GM12878 (cell line): ENCODE measurements at regions not wholly inside any gene's neighbourhood (a gene's known extent, or its start where the extent isn't known, plus 50 kb on each side); places are given as distances from the start of the nearest gene placed in this dataset.

ENCODE experiments used
- ATAC-seq: fragments of 200-7000 bp; cut with Tn5 transposase; 3 replicates; pipeline ENCODE4 v1.9.1; 2020; ENCODE audit warnings: mild to moderate bottlenecking, moderate library complexity
- BruUV-seq: library from RNA; stranded (reverse); fragments of 400-500 nt; replicated peaks from 2 replicates; lab custom pipeline; 2021; lab: Mats Ljungman, UMichigan
- CTCF ChIA-PET: fragments of 300-600 bp; sonication (Branson Sonifier 250); formaldehyde crosslinking; extraction: SDS; loops from one replicate; lab custom pipeline; 2021; ENCODE audit warnings: inconsistent platforms; lab: Yijun Ruan, JAX
- POLR2A ChIA-PET: fragments of 350-600 bp; formaldehyde crosslinking; extraction: SDS; loops from one replicate; lab custom pipeline; 2021; ENCODE audit warnings: inconsistent platforms; lab: Charles Lee
- RAD21 ChIA-PET: fragments of 300-600 bp; sonication (Branson Sonifier 250); formaldehyde crosslinking; loops from one replicate; lab custom pipeline; 2023; ENCODE audit warnings: antibody characterized with exemption; ENCODE audit not compliant: unreplicated experiment; lab: Charles Lee
- SMC1A ChIA-PET: fragments of 300-600 bp; sonication (Branson Sonifier 250); formaldehyde crosslinking; loops from one replicate; lab custom pipeline; 2023; ENCODE audit not compliant: unreplicated experiment, uncharacterized antibody; lab: Charles Lee
- DNase-seq: peaks from one replicate; pipeline ENCODE4 v3.0.0-alpha.2; 2011; ENCODE audit warnings: low read depth, low spot score
- FAIRE-seq: peaks from 3 replicates; lab custom pipeline; 2011; peaks lifted over from hg19 to GRCh38; lab: Jason Lieb, UNC
- H2AFZ ChIP-seq: 2 replicates; pipeline ENCODE4 v1.6.0; 2011; ENCODE audit warnings: low read depth, low read length, control low read depth; ENCODE audit not compliant: control insufficient read depth
- H3K27ac ChIP-seq: 2 replicates; pipeline ENCODE4 v1.5.1; 2011; ENCODE audit warnings: control low read depth; ENCODE audit not compliant: control insufficient read depth, insufficient read depth
- H3K27me3 ChIP-seq, 2 experiments: replicated peaks in 1 of 2; 2 replicates each; pipeline versions ENCODE4 v1.6.0 to v1.6.1; 2011; ENCODE audit warnings: low read length in 1 of 2; ENCODE audit not compliant: control insufficient read depth in 2 of 2, insufficient read depth in 2 of 2
- H3K36me3 ChIP-seq, 2 experiments: 2 replicates each; pipeline ENCODE4 v1.5.1; 2011; ENCODE audit warnings: low read length in 1 of 2; ENCODE audit not compliant: control insufficient read depth in 2 of 2, insufficient read depth in 2 of 2
- H3K4me1 ChIP-seq: 2 replicates; pipeline ENCODE4 v1.6.1; 2011; ENCODE audit warnings: mild to moderate bottlenecking, low read length, moderate library complexity, mixed read lengths; ENCODE audit not compliant: control insufficient read depth, insufficient read depth
- H3K4me2 ChIP-seq: 2 replicates; pipeline ENCODE4 v1.6.0; 2011; ENCODE audit warnings: control low read depth; ENCODE audit not compliant: control insufficient read depth, insufficient read depth
- H3K4me3 ChIP-seq: fragments of 200-600 bp; sonication (generic); 2 replicates; pipeline ENCODE4 v1.5.1; 2016
- H3K79me2 ChIP-seq: 2 replicates; pipeline ENCODE4 v1.6.0; 2011; ENCODE audit warnings: low read length; ENCODE audit not compliant: control insufficient read depth, insufficient read depth
- H3K9ac ChIP-seq: 2 replicates; pipeline ENCODE4 v1.8.0; 2011; ENCODE audit warnings: low read length, control low read depth, mixed read lengths; ENCODE audit not compliant: control insufficient read depth, insufficient read depth
- H3K9me3 ChIP-seq: replicated peaks from 3 replicates; pipeline ENCODE4 v1.5.1; 2011; ENCODE audit warnings: mild to moderate bottlenecking, low read length; ENCODE audit not compliant: control insufficient read depth, insufficient read depth
- H4K20me1 ChIP-seq: 2 replicates; pipeline ENCODE4 v1.6.0; 2011; ENCODE audit not compliant: control insufficient read depth, insufficient read depth
- BACH1 ChIP-seq: fragments of 450-650 bp; IDR thresholded peaks from 2 replicates; pipeline ENCODE4 v1.6.1; 2017; ENCODE audit warnings: mild to moderate bottlenecking, borderline replicate concordance
- CBX3 ChIP-seq: fragments of 200-600 bp; sonication (generic); IDR thresholded peaks from 2 replicates; pipeline ENCODE4 v1.6.1; 2016; ENCODE audit warnings: low read depth, borderline replicate concordance
- HCFC1 ChIP-seq: fragments of 150-350 bp; IDR thresholded peaks from 2 replicates; pipeline ENCODE4 v1.6.1; 2014; ENCODE audit warnings: low read length
- IKZF1 ChIP-seq: fragments of 450-650 bp; conservative IDR thresholded peaks from 2 replicates; pipeline ENCODE4 v1.6.1; 2017; ENCODE audit warnings: antibody characterized with exemption, mild to moderate bottlenecking
- KLF5 ChIP-seq: fragments of 450-650 bp; IDR thresholded peaks from 2 replicates; pipeline ENCODE4 v1.6.1; 2014; ENCODE audit warnings: mild to moderate bottlenecking; ENCODE audit not compliant: partially characterized antibody
- RUNX3 ChIP-seq: IDR thresholded peaks from 2 replicates; pipeline ENCODE4 v1.6.1; 2012; ENCODE audit warnings: low read length, inconsistent platforms
- SIN3A ChIP-seq: IDR thresholded peaks from 2 replicates; pipeline ENCODE4 v1.6.1; 2012; ENCODE audit warnings: low read depth, low read length, improper control_type of control experiment
- SUZ12 ChIP-seq: fragments of 200-600 bp; sonication (generic); IDR thresholded peaks from one replicate; pipeline ENCODE4 v1.6.1; 2018; ENCODE audit warnings: antibody characterized with exemption, mild to moderate bottlenecking; ENCODE audit not compliant: unreplicated experiment
- ZNF24 ChIP-seq: fragments of 450-650 bp; IDR thresholded peaks from 2 replicates; pipeline ENCODE4 v1.6.1; 2017; ENCODE audit warnings: antibody characterized with exemption, mild to moderate bottlenecking
- WGBS: methylation state at CpG from one replicate; pipeline ENCODE4 v1.1.6; 2016; ENCODE audit warnings: low lambda C conversion rate; ENCODE audit not compliant: insufficient replicate concordance, insufficient coverage; ENCODE audit errors: missing lambda C conversion rate; 5-methylcytosine and 5-hydroxymethylcytosine counted together
- in situ Hi-C: fragments of 300-500 bp; cut with MboI; formaldehyde crosslinking; loops from 9 replicates; pipeline ENCODE4 v1.14.3; 2018; ENCODE audit warnings: mixed read lengths
- intact Hi-C: fragments of 100-400 bp; cut with micrococcal nuclease; formaldehyde crosslinking; loops from one replicate; pipeline ENCODE4 v1.14.2; 2022; ENCODE audit not compliant: unreplicated experiment
- TF ChIP-seq, protein P1 (sequence below): fragments of 150-350 bp; IDR thresholded peaks from 2 replicates; pipeline ENCODE4 v1.6.1; 2016; ENCODE audit warnings: low read depth, low read length

DNA sequence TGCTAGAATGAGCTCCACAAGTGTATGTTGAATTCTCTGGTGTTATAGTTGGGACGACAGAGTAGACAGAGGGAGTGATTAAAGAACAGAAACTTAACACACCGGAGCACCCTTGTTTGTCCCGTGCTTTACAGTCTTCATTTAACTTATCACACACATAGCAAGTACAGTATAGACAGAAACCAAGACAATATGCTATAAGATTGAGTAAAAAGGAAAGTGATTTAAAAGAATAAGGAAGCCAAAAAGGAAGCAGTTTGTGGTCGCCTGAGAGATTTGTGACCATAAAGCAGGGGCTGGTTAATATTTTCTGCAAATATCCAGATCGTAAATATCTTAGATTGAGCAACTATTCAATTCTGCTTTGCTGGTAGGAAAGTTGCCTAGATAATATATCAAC is 1128.4 kb downstream of the TSN start (continued):
- TF ChIP-seq, protein P1, sequence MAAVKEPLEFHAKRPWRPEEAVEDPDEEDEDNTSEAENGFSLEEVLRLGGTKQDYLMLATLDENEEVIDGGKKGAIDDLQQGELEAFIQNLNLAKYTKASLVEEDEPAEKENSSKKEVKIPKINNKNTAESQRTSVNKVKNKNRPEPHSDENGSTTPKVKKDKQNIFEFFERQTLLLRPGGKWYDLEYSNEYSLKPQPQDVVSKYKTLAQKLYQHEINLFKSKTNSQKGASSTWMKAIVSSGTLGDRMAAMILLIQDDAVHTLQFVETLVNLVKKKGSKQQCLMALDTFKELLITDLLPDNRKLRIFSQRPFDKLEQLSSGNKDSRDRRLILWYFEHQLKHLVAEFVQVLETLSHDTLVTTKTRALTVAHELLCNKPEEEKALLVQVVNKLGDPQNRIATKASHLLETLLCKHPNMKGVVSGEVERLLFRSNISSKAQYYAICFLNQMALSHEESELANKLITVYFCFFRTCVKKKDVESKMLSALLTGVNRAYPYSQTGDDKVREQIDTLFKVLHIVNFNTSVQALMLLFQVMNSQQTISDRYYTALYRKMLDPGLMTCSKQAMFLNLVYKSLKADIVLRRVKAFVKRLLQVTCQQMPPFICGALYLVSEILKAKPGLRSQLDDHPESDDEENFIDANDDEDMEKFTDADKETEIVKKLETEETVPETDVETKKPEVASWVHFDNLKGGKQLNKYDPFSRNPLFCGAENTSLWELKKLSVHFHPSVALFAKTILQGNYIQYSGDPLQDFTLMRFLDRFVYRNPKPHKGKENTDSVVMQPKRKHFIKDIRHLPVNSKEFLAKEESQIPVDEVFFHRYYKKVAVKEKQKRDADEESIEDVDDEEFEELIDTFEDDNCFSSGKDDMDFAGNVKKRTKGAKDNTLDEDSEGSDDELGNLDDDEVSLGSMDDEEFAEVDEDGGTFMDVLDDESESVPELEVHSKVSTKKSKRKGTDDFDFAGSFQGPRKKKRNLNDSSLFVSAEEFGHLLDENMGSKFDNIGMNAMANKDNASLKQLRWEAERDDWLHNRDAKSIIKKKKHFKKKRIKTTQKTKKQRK: no peak
- TF ChIP-seq ZNF24 (0 out of 2 replicates have a peak, but pooled peaks have one; percentile 22), BACH1 (peak; percentile 46; the same call in 1 of the 2 replicates), IKZF1 (0 out of 2 replicates have a peak, but pooled peaks have one; percentile 20), RUNX3 (peak; percentile 77)

DNA sequence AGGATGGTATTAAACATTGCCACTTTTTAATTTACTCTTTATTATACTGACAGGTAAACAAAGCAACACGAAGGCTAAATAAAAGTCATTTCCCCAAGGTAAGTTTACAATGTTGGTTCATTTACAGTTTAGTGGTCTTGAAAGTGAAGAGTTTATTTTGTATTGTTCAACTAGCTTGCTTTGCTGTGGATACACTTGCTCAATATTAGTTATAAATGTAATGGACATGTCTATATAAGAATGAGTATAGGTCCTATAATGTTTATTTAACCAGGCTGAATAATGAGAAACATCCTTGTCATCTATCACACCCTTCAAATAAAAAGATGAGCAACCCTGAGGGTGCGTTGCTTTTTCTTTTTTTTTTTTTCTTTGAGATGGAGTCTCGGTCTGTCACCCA is 1129.4 kb downstream of the TSN start:
- H3K79me2 ChIP-seq: no peaks in the 10 kb centered on the region
- H4K20me1 ChIP-seq: no peaks in the 10 kb centered on the region
- RAD21 ChIA-PET: no interaction called here
- WGBS: 28% methylated on average over 2 of the region's 3 CpGs
- no peak overlapping the region for H3K4me2 ChIP-seq
- H3K4me1 ChIP-seq: no peaks in the 10 kb centered on the region
- no peaks in the 10 kb centered on the region for H3K9me3 ChIP-seq
- H3K9ac ChIP-seq: no peak overlapping the region
- H3K27ac ChIP-seq: no peak overlapping the region
- CTCF ChIA-PET: interaction anchor here (0.6 kb wide), 1 partner anchor 153 kb away, joined by 3 read pairs; no protein-coding TSS in a partner anchor
- no peak overlapping the region for H3K4me3 ChIP-seq
- no peaks in the 10 kb centered on the region for H3K27me3 ChIP-seq
- DNase-seq (no peak), ATAC-seq (no peak), FAIRE-seq (no peak)
- intact Hi-C loops (no loop called here), in situ Hi-C loops (no loop called here)
- no TSS peak for BruUV-seq
- POLR2A ChIA-PET: no interaction called here
- SMC1A ChIA-PET: interaction anchor here (0.9 to 1.8 kb wide), 4 partner anchors 9 to 75 kb away, joined by 3 to 7 read pairs (median 4); no protein-coding TSS in a partner anchor
- TF ChIP-seq SIN3A: no peak
- no peak for TF ChIP-seq CBX3
- no peak for TF ChIP-seq HCFC1
- no peak for TF ChIP-seq SUZ12
- TF ChIP-seq KLF5: no peak
- no peaks in the 10 kb centered on the region for H3K36me3 ChIP-seq
- H2AFZ ChIP-seq: no peak overlapping the region
